ENCODE measurements at regions not wholly inside any gene's neighbourhood (a gene's known extent, or its start where the extent isn't known, plus 50 kb on each side); places are given as distances from the start of the nearest gene placed in this dataset.

DNA sequence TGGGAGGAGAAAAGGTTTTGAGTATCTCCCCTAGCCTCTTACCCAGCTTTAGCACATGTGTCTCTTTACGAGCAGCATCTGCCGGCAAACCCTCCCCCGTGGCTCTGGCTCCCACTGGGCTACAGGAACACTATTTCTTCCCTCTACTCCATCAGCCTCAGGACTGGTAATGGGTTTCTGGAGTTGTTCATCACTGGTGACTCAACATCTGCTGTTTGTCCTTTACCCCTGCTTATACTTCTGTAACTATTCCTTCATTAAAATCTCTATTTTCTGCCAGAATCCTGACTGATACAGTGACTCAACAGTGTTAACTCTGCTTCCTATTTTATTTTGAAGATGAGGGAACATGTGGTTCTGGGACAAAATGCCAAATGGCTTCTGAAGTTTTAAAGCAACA, 437.3 kb upstream of the HTR2A start:
- no peaks in the 10 kb centered on the region for H3K4me1 Mint-ChIP-seq
- peaks cover 0 to 2% (median 0%) of the 10 kb centered on the region in 3 donors for H3K27me3 Mint-ChIP-seq (ENCODE audit: low read depth in 3 of 3)
- TF ChIP-seq CTCF (IDR thresholded peaks at IDR 0.05), result no peak
- Histone ChIP-seq H3K36me3 (replicated peaks in 1 of 2; ENCODE audit: control insufficient read depth in 1 of 2, insufficient read depth in 2 of 2, low read length in 2 of 2) (no peaks in the 10 kb centered on the region), H3K9me3 (replicated peaks in 1 of 2; ENCODE audit: control insufficient read depth in 1 of 2, insufficient read depth in 1 of 2, low read length in 2 of 2) (peaks cover 0 to 6% of the 10 kb centered on the region in 2 donors), H3K27ac (ENCODE audit: low read depth in 1 of 2, low read length in 2 of 2) (no peak overlapping the region), H3K27me3 (ENCODE audit: control insufficient read depth in 2 of 2, insufficient read depth in 2 of 2, low read length in 2 of 2) (no peaks in the 10 kb centered on the region), H2AFZ (ENCODE audit: insufficient read depth, low read depth, low read length, poor library complexity, severe bottlenecking) (no peak overlapping the region), H3K4me3 (replicated peaks in 1 of 3; ENCODE audit: low read depth in 2 of 3, low read length in 3 of 3) (no peak overlapping the region), H3K79me2 (ENCODE audit: insufficient read depth, low read length) (no peaks in the 10 kb centered on the region), H3K9ac (ENCODE audit: insufficient read depth, low read length, poor library complexity, severe bottlenecking) (no peak overlapping the region), H4K20me1 (ENCODE audit: insufficient read depth, low read length) (no peaks in the 10 kb centered on the region), H3K4me1 (ENCODE audit: control insufficient read depth in 1 of 2, insufficient read depth in 2 of 2, low read length in 2 of 2) (no peaks in the 10 kb centered on the region), H3K4me2 (replicated peaks; ENCODE audit: extremely low read depth, low read length, poor library complexity, severe bottlenecking) (no peak overlapping the region)
- DNase-seq, result no peak
- H3K27ac Mint-ChIP-seq, result no peak overlapping the region
- intact Hi-C loops (cut with micrococcal nuclease), result no loop called here
- peaks cover 2 to 10% (median 4%) of the 10 kb centered on the region in 7 donors for H3K9me3 Mint-ChIP-seq
- H3K36me3 Mint-ChIP-seq, result no peaks in the 10 kb centered on the region
- no peak overlapping the region for H3K4me3 Mint-ChIP-seq
- no CpG with 5 or more reads among the region's 3 CpGs for WGBS (ENCODE audit: insufficient coverage)

DNA sequence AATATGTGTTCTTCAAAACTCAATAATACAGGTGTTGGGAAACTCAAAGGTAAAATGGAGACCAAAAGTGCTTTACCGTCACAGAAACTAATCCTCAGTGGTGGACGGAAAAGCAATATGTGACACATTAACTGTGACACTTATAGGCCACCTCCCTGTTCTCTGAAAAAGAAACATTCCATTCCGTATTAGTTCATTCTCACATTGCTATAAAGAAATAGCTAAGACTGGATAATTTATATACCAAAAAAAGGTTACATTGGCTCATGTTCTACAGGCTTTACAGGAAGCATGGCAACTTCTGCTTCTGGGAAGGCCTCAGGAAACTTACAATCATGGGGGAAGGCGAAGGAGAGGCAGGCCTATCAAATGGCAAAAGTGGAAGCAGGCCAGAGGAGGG, 435.3 kb upstream of the HTR2A start:
- Mint-ChIP-seq H3K27ac (no peak overlapping the region), H3K9me3 (peaks cover 0 to 9% (median 4%) of the 10 kb centered on the region in 7 donors), H3K4me1 (no peaks in the 10 kb centered on the region), H3K36me3 (no peaks in the 10 kb centered on the region), H3K4me3 (no peak overlapping the region), H3K27me3 (ENCODE audit: low read depth in 3 of 3) (peaks cover 0 to 2% (median 1%) of the 10 kb centered on the region in 3 donors)
- 90% methylated on average over 2 of the region's 4 CpGs for WGBS (ENCODE audit: insufficient coverage)
- no peak overlapping the region for H3K27ac ChIP-seq (ENCODE audit: low read depth in 1 of 2, low read length in 2 of 2)
- no peaks in the 10 kb centered on the region for H3K36me3 ChIP-seq (replicated peaks in 1 of 2; ENCODE audit: control insufficient read depth in 1 of 2, insufficient read depth in 2 of 2, low read length in 2 of 2)
- no peak overlapping the region for H3K9ac ChIP-seq (ENCODE audit: insufficient read depth, low read length, poor library complexity, severe bottlenecking)
- TF ChIP-seq CTCF (IDR thresholded peaks at IDR 0.05), result no peak
- H4K20me1 ChIP-seq (ENCODE audit: insufficient read depth, low read length), result no peaks in the 10 kb centered on the region
- no peaks in the 10 kb centered on the region for H3K79me2 ChIP-seq (ENCODE audit: insufficient read depth, low read length)
- no peaks in the 10 kb centered on the region for H3K27me3 ChIP-seq (ENCODE audit: control insufficient read depth in 2 of 2, insufficient read depth in 2 of 2, low read length in 2 of 2)
- intact Hi-C loops (cut with micrococcal nuclease), result no loop called here
- H3K4me1 ChIP-seq (ENCODE audit: control insufficient read depth in 1 of 2, insufficient read depth in 2 of 2, low read length in 2 of 2), result no peaks in the 10 kb centered on the region
- no peaks in the 10 kb centered on the region for H3K9me3 ChIP-seq (replicated peaks in 1 of 2; ENCODE audit: control insufficient read depth in 1 of 2, insufficient read depth in 1 of 2, low read length in 2 of 2)
- no peak overlapping the region for H3K4me3 ChIP-seq (replicated peaks in 1 of 3; ENCODE audit: low read depth in 2 of 3, low read length in 3 of 3)
- no peak overlapping the region for H3K4me2 ChIP-seq (replicated peaks; ENCODE audit: extremely low read depth, low read length, poor library complexity, severe bottlenecking)
- H2AFZ ChIP-seq (ENCODE audit: insufficient read depth, low read depth, low read length, poor library complexity, severe bottlenecking), result no peak overlapping the region
- DNase-seq, result no peak
